ENCODE measurements at regions not wholly inside any gene's neighbourhood (a gene's known extent, or its start where the extent isn't known, plus 50 kb on each side); places are given as distances from the start of the nearest gene placed in this dataset.

DNA sequence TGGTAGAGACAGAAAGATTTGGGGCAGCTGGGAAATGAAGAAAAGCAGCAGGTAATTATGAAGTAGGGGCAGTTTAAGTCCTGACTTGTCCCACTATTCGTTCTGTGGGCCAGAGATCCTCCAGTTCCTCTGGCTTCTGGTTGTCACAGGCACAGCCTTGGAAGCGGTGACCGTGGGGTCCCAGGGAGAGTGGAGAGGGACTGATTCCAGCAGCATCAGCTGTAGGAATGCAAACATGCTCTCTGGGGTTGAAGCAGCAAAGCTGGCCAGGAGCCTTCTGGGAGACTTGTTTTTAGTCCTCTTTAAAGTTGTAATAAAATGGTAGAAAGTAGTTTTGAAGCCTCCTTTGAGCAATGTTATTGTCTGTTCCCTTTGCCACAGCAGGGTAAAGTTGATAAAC lies 488.0 kb downstream of the LMO4 start:
- Mint-ChIP-seq H3K36me3 (ENCODE audit: low read depth) (no peaks in the 10 kb centered on the region), H3K4me1 (ENCODE audit: low read depth) (peaks cover 7% of the 10 kb centered on the region; the same call in 1 of the 2 replicates), H3K4me3 (no peak overlapping the region)

DNA sequence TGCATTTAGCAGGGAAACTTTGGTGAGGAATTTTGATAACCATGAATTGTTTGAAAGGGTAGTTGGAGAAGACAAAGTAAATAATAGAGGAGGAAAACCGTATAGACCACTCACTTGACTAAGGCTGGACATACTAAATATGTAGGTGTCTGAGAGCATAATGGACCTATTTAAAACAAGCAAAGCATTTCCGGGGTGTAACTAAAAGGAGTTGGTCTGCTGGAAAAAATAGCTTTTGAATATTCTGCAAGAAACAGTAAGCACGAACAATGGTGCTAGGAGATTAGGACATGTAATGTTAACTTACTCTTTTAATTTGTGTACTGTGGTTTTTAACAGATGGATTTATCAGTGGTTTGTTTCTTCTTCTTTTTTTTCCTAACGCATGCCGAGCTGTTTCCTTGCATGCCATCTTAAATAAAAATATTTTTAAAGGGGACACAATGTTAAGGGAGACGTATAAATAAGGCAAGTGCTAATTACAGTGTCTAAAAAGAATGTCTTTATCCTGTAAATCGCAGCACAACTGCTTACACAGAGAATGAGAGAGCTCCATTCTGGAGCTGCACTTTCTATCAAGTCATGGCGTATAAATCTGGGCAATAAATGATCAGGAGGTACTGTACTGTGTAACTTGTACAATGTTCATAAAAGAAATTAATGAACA lies 492.1 kb downstream of the LMO4 start:
- Mint-ChIP-seq H3K36me3 (ENCODE audit: low read depth) (no peaks in the 10 kb centered on the region), H3K4me3 (no peak overlapping the region), H3K4me1 (ENCODE audit: low read depth) (peaks cover 14% of the 10 kb centered on the region; the same call in 1 of the 2 replicates), H3K27me3 (ENCODE audit: insufficient read depth) (no peaks in the 10 kb centered on the region; the same call in 1 of the 2 replicates), H3K27ac (no peak overlapping the region), H3K9me3 (no peaks in the 10 kb centered on the region)
- DNase-seq = no peak
- TF ChIP-seq, protein P1, sequence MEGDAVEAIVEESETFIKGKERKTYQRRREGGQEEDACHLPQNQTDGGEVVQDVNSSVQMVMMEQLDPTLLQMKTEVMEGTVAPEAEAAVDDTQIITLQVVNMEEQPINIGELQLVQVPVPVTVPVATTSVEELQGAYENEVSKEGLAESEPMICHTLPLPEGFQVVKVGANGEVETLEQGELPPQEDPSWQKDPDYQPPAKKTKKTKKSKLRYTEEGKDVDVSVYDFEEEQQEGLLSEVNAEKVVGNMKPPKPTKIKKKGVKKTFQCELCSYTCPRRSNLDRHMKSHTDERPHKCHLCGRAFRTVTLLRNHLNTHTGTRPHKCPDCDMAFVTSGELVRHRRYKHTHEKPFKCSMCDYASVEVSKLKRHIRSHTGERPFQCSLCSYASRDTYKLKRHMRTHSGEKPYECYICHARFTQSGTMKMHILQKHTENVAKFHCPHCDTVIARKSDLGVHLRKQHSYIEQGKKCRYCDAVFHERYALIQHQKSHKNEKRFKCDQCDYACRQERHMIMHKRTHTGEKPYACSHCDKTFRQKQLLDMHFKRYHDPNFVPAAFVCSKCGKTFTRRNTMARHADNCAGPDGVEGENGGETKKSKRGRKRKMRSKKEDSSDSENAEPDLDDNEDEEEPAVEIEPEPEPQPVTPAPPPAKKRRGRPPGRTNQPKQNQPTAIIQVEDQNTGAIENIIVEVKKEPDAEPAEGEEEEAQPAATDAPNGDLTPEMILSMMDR (IDR thresholded peaks at IDR 0.05) = no peak

More for the DNA sequence above, 488.0 kb downstream of the LMO4 start:
- H3K27ac Mint-ChIP-seq = no peak overlapping the region
- DNase-seq = no peak
- no peaks in the 10 kb centered on the region for H3K27me3 Mint-ChIP-seq (ENCODE audit: insufficient read depth)
- no peaks in the 10 kb centered on the region for H3K9me3 Mint-ChIP-seq
- TF ChIP-seq, protein P1 (IDR thresholded peaks at IDR 0.05) = no peak

DNA sequence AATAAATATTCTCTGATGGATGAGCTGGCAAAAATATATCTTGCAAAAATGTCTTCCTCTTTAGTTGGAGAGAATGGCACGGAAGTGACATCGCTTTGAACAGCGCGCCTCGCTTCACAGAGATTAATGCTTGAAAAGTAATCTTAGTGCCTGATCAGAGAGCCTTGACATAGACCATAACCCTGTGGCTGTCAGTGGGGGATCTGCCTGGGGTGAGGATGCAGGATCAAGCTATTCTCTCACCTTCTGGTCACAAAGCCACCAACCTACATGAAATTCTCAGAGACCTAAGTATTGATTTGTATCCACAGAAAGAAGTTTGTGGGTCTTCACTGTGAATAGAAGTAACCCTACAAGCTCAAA lies 492.6 kb downstream of the LMO4 start:
- no peaks in the 10 kb centered on the region for H3K9me3 Mint-ChIP-seq
- H3K27me3 Mint-ChIP-seq (ENCODE audit: insufficient read depth) = no peaks in the 10 kb centered on the region; the same call in 1 of the 2 replicates
- H3K27ac Mint-ChIP-seq = no peak overlapping the region
- H3K36me3 Mint-ChIP-seq (ENCODE audit: low read depth) = peaks cover 2% of the 10 kb centered on the region; the same call in 1 of the 2 replicates
- TF ChIP-seq, protein P1 (IDR thresholded peaks at IDR 0.05) = no peak
- no peak for DNase-seq
- H3K4me3 Mint-ChIP-seq = no peak overlapping the region
- peaks cover 16% of the 10 kb centered on the region for H3K4me1 Mint-ChIP-seq (ENCODE audit: low read depth)

DNA sequence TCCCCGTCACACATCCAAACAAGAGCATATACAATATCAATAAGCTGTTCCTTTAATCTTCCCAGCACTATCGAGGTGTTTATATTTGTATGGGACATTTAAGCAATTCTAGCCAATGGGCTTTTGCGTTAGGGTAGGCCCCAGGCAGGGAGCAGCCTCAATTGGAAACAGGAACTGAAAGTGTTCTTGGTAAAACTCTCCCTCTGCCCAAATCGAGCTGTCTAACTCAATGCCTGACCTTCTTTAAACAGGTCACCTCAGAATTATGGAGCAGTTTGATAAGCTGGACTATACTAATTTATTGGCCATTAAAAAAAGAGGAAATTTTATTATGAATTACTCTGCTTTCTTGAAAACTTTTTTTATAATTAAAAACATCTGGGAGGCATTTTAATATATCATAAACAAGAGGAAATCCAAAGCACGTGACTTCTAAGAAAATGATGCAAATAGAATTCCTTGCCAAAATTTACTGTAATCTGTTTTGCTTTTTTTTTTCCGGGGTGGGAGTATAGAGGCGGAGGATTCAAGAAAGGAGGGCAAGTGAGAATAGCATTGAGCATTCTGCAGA lies 498.1 kb downstream of the LMO4 start:
- H3K4me1 Mint-ChIP-seq (ENCODE audit: low read depth) = peaks cover 18% of the 10 kb centered on the region
- TF ChIP-seq, protein P1 (IDR thresholded peaks at IDR 0.05) = no peak
- peaks cover 5% of the 10 kb centered on the region; the same call in 1 of the 2 replicates for H3K36me3 Mint-ChIP-seq (ENCODE audit: low read depth)
- peak overlapping the region; percentile 4; the same call in 1 of the 2 replicates for H3K4me3 Mint-ChIP-seq
- peak; percentile 38 for DNase-seq
- no peak overlapping the region for H3K27ac Mint-ChIP-seq
- no peaks in the 10 kb centered on the region for H3K9me3 Mint-ChIP-seq
- peaks cover 2% of the 10 kb centered on the region for H3K27me3 Mint-ChIP-seq (ENCODE audit: insufficient read depth)

DNA sequence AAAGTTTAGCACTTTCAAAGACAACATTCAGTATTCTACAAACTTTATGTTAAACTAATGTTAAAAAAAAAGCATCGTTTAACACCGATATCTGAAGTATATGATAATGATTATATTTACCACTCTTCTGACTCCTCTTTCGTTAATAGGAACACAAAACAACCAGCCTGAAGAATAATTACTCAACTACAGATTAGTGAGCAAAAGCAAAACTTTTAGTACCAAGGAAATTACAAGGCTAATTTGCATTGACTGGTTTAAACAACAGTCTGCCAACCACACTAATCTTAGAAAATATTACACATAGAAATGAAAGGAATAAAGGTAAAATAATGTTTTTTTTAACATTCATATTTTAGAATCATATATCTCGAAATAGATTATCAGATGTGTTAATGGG lies 500.7 kb downstream of the LMO4 start:
- Mint-ChIP-seq H3K9me3 (no peaks in the 10 kb centered on the region), H3K4me3 (no peak overlapping the region), H3K4me1 (ENCODE audit: low read depth) (peaks cover 18% of the 10 kb centered on the region), H3K36me3 (ENCODE audit: low read depth) (peaks cover 5% of the 10 kb centered on the region; the same call in 1 of the 2 replicates), H3K27me3 (ENCODE audit: insufficient read depth) (peaks cover 2% of the 10 kb centered on the region; the same call in 1 of the 2 replicates), H3K27ac (no peak overlapping the region)
- TF ChIP-seq, protein P1 (IDR thresholded peaks at IDR 0.05) = no peak
- no peak for DNase-seq
